PC-3 (cell line): ENCODE measurements at regions not wholly inside any gene's neighbourhood (a gene's known extent, or its start where the extent isn't known, plus 50 kb on each side); places are given as distances from the start of the nearest gene placed in this dataset.

Experiments
- EZH2 ChIP-seq: fragments of 300-600 bp; sonication (generic); IDR thresholded peaks from one replicate; pipeline ENCODE4 v1.6.1; 2017; ENCODE audit warnings: antibody characterized with exemption, mild to moderate bottlenecking, low read length; ENCODE audit not compliant: unreplicated experiment
- TF ChIP-seq, protein P1 (sequence below): fragments of 300-600 bp; sonication (generic); conservative IDR thresholded peaks from 2 replicates; pipeline ENCODE4 v1.5.1; 2017; ENCODE audit warnings: antibody characterized with exemption, low read depth, mild to moderate bottlenecking, low read length

GRCh38 chr10:44757551-44758205 is 153.5 kb upstream of the TMEM72 start:
- TF ChIP-seq, protein P1, sequence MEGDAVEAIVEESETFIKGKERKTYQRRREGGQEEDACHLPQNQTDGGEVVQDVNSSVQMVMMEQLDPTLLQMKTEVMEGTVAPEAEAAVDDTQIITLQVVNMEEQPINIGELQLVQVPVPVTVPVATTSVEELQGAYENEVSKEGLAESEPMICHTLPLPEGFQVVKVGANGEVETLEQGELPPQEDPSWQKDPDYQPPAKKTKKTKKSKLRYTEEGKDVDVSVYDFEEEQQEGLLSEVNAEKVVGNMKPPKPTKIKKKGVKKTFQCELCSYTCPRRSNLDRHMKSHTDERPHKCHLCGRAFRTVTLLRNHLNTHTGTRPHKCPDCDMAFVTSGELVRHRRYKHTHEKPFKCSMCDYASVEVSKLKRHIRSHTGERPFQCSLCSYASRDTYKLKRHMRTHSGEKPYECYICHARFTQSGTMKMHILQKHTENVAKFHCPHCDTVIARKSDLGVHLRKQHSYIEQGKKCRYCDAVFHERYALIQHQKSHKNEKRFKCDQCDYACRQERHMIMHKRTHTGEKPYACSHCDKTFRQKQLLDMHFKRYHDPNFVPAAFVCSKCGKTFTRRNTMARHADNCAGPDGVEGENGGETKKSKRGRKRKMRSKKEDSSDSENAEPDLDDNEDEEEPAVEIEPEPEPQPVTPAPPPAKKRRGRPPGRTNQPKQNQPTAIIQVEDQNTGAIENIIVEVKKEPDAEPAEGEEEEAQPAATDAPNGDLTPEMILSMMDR = no peak
- TF ChIP-seq EZH2 = no peak
